ENCODE measurements at regions not wholly inside any gene's neighbourhood (a gene's known extent, or its start where the extent isn't known, plus 50 kb on each side); places are given as distances from the start of the nearest gene placed in this dataset.

DNA sequence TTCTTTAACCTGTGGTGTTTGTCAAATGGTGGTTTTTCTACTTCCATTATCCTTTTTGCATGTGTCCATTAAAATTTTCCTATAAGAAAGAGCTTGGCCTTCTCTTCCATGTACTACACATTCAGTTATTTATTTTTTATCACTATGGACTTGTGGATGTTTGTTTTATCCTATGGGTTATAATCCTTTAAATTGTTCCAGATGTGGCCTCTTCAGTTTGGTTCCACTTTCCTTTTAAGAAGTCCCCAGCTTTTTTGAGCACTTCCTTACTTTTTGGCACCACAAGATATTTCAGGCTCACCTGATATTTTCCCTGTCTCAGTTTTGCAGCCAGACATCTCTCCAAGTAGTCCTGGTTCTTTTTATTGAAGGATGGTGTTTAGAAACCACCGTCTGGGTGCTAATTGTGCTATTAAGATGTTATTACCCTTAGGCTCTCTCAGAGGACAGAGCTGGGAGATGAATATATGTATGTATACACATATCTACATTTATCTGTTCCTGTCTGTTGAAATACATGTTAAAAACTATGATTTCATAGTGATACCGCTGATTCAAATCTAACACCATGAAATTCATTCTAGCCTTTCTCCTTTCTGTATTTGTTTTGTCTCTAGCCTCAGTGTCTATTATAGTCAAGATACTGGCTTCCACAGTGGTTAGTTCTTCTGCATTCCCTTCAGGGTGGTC is 408.5 kb upstream of the RGS6 start:
- Histone ChIP-seq H4K20me1 (ENCODE audit: insufficient read depth) (no peaks in the 10 kb centered on the region), H3K4me3 (IDR thresholded peaks at IDR 0.05; ENCODE audit: insufficient read depth, low read depth, low read length) (no peak overlapping the region), H3K4me1 (ENCODE audit: low read depth, poor library complexity, severe bottlenecking) (no peaks in the 10 kb centered on the region), H3K79me2 (ENCODE audit: insufficient read depth, low read depth) (no peaks in the 10 kb centered on the region), H3K27ac (no peak overlapping the region), H3K36me3 (ENCODE audit: insufficient read depth) (no peaks in the 10 kb centered on the region), H3K9ac (no peak overlapping the region), H3K27me3 (ENCODE audit: insufficient read depth, low read depth) (no peaks in the 10 kb centered on the region), H2AFZ (ENCODE audit: low read depth) (no peak overlapping the region), H3K4me2 (no peak overlapping the region)
- TF ChIP-seq, protein P1, sequence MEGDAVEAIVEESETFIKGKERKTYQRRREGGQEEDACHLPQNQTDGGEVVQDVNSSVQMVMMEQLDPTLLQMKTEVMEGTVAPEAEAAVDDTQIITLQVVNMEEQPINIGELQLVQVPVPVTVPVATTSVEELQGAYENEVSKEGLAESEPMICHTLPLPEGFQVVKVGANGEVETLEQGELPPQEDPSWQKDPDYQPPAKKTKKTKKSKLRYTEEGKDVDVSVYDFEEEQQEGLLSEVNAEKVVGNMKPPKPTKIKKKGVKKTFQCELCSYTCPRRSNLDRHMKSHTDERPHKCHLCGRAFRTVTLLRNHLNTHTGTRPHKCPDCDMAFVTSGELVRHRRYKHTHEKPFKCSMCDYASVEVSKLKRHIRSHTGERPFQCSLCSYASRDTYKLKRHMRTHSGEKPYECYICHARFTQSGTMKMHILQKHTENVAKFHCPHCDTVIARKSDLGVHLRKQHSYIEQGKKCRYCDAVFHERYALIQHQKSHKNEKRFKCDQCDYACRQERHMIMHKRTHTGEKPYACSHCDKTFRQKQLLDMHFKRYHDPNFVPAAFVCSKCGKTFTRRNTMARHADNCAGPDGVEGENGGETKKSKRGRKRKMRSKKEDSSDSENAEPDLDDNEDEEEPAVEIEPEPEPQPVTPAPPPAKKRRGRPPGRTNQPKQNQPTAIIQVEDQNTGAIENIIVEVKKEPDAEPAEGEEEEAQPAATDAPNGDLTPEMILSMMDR (conservative IDR thresholded peaks at IDR 0.05; ENCODE audit: low read depth, low read length): no peak

DNA sequence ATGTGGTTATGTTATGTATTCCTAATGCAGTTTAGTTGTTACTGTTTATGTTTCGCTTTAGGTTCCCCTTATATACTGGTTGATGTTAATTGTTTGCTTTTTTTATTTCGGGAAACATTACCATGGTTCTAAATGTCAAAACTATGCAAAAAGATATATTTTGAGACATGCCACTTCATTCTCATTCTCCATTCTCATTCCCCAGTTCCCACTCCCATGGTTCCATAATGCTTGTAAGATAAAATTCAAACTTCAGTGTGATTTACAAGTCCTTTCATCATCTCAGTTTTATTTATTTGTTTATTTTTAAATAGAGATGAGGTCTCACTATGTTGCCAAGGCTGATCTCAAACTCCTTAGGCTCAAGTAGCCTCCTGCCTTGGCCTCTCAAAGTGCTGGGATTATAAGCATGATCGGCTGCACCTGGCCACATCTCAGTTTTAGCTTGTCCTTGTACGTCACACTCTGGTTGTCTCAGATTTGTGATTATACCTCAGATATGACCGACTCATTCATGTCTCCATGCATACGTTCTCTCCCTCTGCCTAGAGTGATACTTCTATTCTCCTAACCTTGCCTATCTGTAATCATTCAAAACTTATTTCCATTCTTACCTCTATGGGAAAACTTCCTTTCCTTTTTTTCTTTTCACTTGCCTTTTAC is 407.8 kb upstream of the RGS6 start:
- Histone ChIP-seq H3K36me3 (ENCODE audit: insufficient read depth) (no peaks in the 10 kb centered on the region), H3K4me1 (ENCODE audit: low read depth, poor library complexity, severe bottlenecking) (no peaks in the 10 kb centered on the region), H3K4me3 (IDR thresholded peaks at IDR 0.05; ENCODE audit: insufficient read depth, low read depth, low read length) (no peak overlapping the region), H3K27me3 (ENCODE audit: insufficient read depth, low read depth) (no peaks in the 10 kb centered on the region), H3K9ac (no peak overlapping the region), H3K4me2 (no peak overlapping the region), H3K27ac (no peak overlapping the region), H2AFZ (ENCODE audit: low read depth) (no peak overlapping the region), H3K79me2 (ENCODE audit: insufficient read depth, low read depth) (no peaks in the 10 kb centered on the region), H4K20me1 (ENCODE audit: insufficient read depth) (no peaks in the 10 kb centered on the region)
- TF ChIP-seq, protein P1 (conservative IDR thresholded peaks at IDR 0.05; ENCODE audit: low read depth, low read length): no peak

DNA sequence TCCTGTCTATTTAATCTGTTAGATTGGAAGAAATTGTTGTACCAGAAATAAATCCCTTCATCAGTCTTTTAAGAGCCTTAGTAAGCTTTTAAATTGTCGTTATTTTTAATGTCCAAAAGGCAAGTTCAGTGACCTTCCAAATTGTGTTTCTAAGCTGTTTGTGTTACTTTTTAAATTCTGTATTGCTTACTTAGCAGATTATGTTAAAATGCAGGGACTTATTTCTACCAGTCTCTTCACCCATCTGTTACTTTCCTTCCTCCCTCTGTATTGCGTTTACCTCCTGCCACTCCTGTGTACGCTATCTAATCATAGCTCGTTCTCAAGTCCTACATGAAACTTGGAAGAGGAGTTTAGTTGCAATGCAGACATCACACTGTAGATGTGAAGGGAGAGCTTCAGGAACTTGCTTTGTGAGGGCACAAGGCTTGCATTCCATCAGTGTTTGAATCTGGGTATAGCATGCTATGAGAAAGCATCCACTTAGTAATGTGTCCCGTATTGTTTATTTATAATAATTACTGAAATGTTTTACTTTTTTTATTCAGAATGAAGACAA is 406.5 kb upstream of the RGS6 start:
- TF ChIP-seq, protein P1 (conservative IDR thresholded peaks at IDR 0.05; ENCODE audit: low read depth, low read length): no peak
- H3K4me3 ChIP-seq (IDR thresholded peaks at IDR 0.05; ENCODE audit: insufficient read depth, low read depth, low read length): no peak overlapping the region
- H4K20me1 ChIP-seq (ENCODE audit: insufficient read depth): no peaks in the 10 kb centered on the region
- no peak overlapping the region for H2AFZ ChIP-seq (ENCODE audit: low read depth)
- H3K36me3 ChIP-seq (ENCODE audit: insufficient read depth): no peaks in the 10 kb centered on the region
- no peaks in the 10 kb centered on the region for H3K4me1 ChIP-seq (ENCODE audit: low read depth, poor library complexity, severe bottlenecking)
- H3K79me2 ChIP-seq (ENCODE audit: insufficient read depth, low read depth): no peaks in the 10 kb centered on the region
- H3K27me3 ChIP-seq (ENCODE audit: insufficient read depth, low read depth): no peaks in the 10 kb centered on the region
- H3K27ac ChIP-seq: no peak overlapping the region
- no peak overlapping the region for H3K4me2 ChIP-seq
- no peak overlapping the region for H3K9ac ChIP-seq

DNA sequence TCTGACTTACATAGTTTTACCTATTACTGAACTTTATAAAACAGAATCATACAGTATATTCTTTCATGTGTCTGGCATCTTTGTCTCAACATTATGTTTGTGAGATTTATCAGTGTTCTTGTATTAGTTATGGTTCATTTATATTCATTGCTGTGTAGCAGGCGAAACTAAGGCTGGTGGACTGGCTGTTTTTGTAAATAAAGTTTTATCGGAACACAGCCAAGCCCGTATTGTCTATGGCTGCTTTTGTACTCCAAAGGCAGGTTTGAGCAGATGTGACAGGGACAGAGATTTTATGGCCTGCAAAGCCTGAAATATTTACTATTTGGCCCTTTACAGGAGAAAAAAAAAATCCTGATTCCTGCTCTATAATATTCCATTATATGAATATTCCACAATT is 405.8 kb upstream of the RGS6 start:
- Histone ChIP-seq H3K9ac (no peak overlapping the region), H4K20me1 (ENCODE audit: insufficient read depth) (no peaks in the 10 kb centered on the region), H3K79me2 (ENCODE audit: insufficient read depth, low read depth) (no peaks in the 10 kb centered on the region), H3K4me3 (IDR thresholded peaks at IDR 0.05; ENCODE audit: insufficient read depth, low read depth, low read length) (no peak overlapping the region), H3K4me1 (ENCODE audit: low read depth, poor library complexity, severe bottlenecking) (no peaks in the 10 kb centered on the region), H3K36me3 (ENCODE audit: insufficient read depth) (no peaks in the 10 kb centered on the region), H3K4me2 (no peak overlapping the region), H2AFZ (ENCODE audit: low read depth) (no peak overlapping the region), H3K27me3 (ENCODE audit: insufficient read depth, low read depth) (no peaks in the 10 kb centered on the region), H3K27ac (no peak overlapping the region)
- TF ChIP-seq, protein P1 (conservative IDR thresholded peaks at IDR 0.05; ENCODE audit: low read depth, low read length): no peak
